ENCODE measurements at regions not wholly inside any gene's neighbourhood (a gene's known extent, or its start where the extent isn't known, plus 50 kb on each side); places are given as distances from the start of the nearest gene placed in this dataset.

GRCh38 chr6:105900125-105900937 lies 185.8 kb upstream of the PRDM1 start:
- H3K79me2 ChIP-seq (replicated peaks; ENCODE audit: insufficient read depth), result no peaks in the 10 kb centered on the region
- H2AFZ ChIP-seq, result peak overlapping the region; percentile 20; the same call in 1 of the 2 replicates
- H3K9me2 ChIP-seq (ENCODE audit: insufficient read depth), result 0 out of 2 replicates have a peak, but pooled peaks cover 3% of the 10 kb centered on the region
- H3K36me3 ChIP-seq (ENCODE audit: insufficient read depth), result no peaks in the 10 kb centered on the region
- no peak overlapping the region for H3K27ac ChIP-seq (ENCODE audit: low read depth)
- DNase-seq (ENCODE audit: low spot score) (no peak), ATAC-seq (no peak)
- no peaks in the 10 kb centered on the region for H3K27me3 ChIP-seq (ENCODE audit: insufficient read depth)
- no peaks in the 10 kb centered on the region for H4K20me1 ChIP-seq (replicated peaks; ENCODE audit: insufficient read depth)
- H3K4me2 ChIP-seq, result no peak overlapping the region
- no peaks in the 10 kb centered on the region for H3F3A ChIP-seq (replicated peaks; ENCODE audit: low read depth)
- Mint-ChIP-seq H3K36me3 (ENCODE audit: low read depth) (no peaks in the 10 kb centered on the region), H3K9me3 (no peaks in the 10 kb centered on the region), H3K4me3 (no peak overlapping the region), H3K27me3 (ENCODE audit: insufficient read depth, low read depth, poor library complexity) (no peaks in the 10 kb centered on the region), H3K27ac (no peak overlapping the region), H3K4me1 (no peaks in the 10 kb centered on the region)
- H3K4me3 ChIP-seq, result no peak overlapping the region
- TF ChIP-seq POLR2AphosphoS5 (IDR thresholded peaks at IDR 0.05; ENCODE audit: low read depth), result no peak
- TF ChIP-seq EZH2 (IDR thresholded peaks at IDR 0.05; ENCODE audit: low read depth, unreplicated experiment), result no peak
- no peak for TF ChIP-seq CTCF (conservative IDR thresholded peaks at IDR 0.05; ENCODE audit: low read depth in 2 of 2)
- TF ChIP-seq EZH2phosphoT487 (IDR thresholded peaks at IDR 0.05; ENCODE audit: unreplicated experiment), result no peak
- no peak for TF ChIP-seq ZNF114 (CRISPR knock-in tag; IDR thresholded peaks at IDR 0.05)
- TF ChIP-seq CREB1 (CRISPR knock-in tag; IDR thresholded peaks at IDR 0.05; ENCODE audit: low read depth), result no peak
- no peak for TF ChIP-seq ETS1 (IDR thresholded peaks at IDR 0.05)
- TF ChIP-seq STAT1 (IDR thresholded peaks at IDR 0.05; ENCODE audit: unreplicated experiment), result no peak
- TF ChIP-seq JUNB (IDR thresholded peaks at IDR 0.05; ENCODE audit: unreplicated experiment), result no peak
- TF ChIP-seq ZNF331 (CRISPR knock-in tag; IDR thresholded peaks at IDR 0.05; ENCODE audit: low read depth), result no peak
- TF ChIP-seq NANOG (IDR thresholded peaks at IDR 0.05; ENCODE audit: borderline replicate concordance), result no peak
- TF ChIP-seq ZNF462 (CRISPR knock-in tag; IDR thresholded peaks at IDR 0.05), result no peak
- TF ChIP-seq REST (IDR thresholded peaks at IDR 0.05; ENCODE audit: unreplicated experiment), result no peak
- H3K4me1 ChIP-seq (ENCODE audit: insufficient read depth), result peaks cover 6% of the 10 kb centered on the region; the same call in 1 of the 2 replicates
